Hypothalamus (tissue), 51 donors: ENCODE measurements at regions not wholly inside any gene's neighbourhood (a gene's known extent, or its start where the extent isn't known, plus 50 kb on each side); places are given as distances from the start of the nearest gene placed in this dataset.

Source experiments
- DNase-seq, 51 donors: peaks; one replicate each; lab custom pipeline; 2025; lab: John Stamatoyannopoulos, UW

GRCh38 chr4:187937557-187937956, 58.0 kb upstream of the ZFP42 start:
- no peak for DNase-seq

- DNase-seq, result no peak
These were observed 55.3 kb upstream of the ZFP42 start for GRCh38 chr4:187940299-187940698.

DNA sequence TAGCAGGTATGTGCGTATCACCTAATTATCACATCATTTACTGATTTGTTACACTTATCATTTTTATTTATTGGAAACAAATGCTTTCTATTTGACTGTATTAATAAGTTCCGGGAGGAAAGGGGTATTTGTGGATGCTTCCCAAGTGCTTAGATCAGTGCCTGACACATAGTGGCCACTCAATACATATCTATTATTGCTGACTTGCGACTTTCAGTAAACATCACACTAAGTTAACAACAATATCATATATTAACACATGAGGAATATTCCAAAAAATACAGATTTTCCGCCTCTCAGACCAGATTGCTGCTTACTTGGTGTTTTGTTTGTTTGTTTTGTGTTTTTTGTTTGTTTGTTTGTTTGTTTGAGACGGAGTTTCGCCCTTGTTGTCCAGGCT, 52.6 kb upstream of the ZFP42 start:
- no peak for DNase-seq

GRCh38 chr4:187944179-187944578, 51.4 kb upstream of the ZFP42 start:
- DNase-seq, result peak in 12 of 51 donors; percentile 10 to 45 (median 23)
